B cell (primary cell): ENCODE measurements at regions not wholly inside any gene's neighbourhood (a gene's known extent, or its start where the extent isn't known, plus 50 kb on each side); places are given as distances from the start of the nearest gene placed in this dataset.

Experiments used
- ATAC-seq: fragments of 200-7000 bp; cut with Tn5 transposase; one replicate; pipeline ENCODE4 v1.10.0; 2021; ENCODE audit warnings: low read depth, mild to moderate bottlenecking, moderate number of reproducible peaks, moderate library complexity
- CTCF ChIA-PET: fragments of 350-600 bp; sonication (Branson Sonifier 250); formaldehyde crosslinking; loops from one replicate; lab custom pipeline; 2021; ENCODE audit warnings: antibody characterized with exemption, inconsistent platforms; lab: Charles Lee
- POLR2A ChIA-PET: fragments of 350-600 bp; sonication (Branson Sonifier 250); formaldehyde crosslinking; loops from one replicate; lab custom pipeline; 2021; ENCODE audit warnings: antibody characterized with exemption; lab: Charles Lee
- DNase-seq: peaks from one replicate; pipeline ENCODE4 v3.0.0; 2013
- H2AFZ ChIP-seq: 2 replicates; pipeline ENCODE4 v1.6.1; 2012; ENCODE audit warnings: mild to moderate bottlenecking, low read depth, low read length; ENCODE audit not compliant: insufficient read depth, poor library complexity, severe bottlenecking
- H3K27ac ChIP-seq, 2 donors: 1 replicate in 1 of 2; 2 replicates in 1 of 2; pipeline ENCODE4 v1.5.1; 2012 to 2013; ENCODE audit warnings: low read length in 2 of 2, mild to moderate bottlenecking in 2 of 2, moderate library complexity in 1 of 2
- H3K27me3 ChIP-seq, 4 experiments: fragments of 200-600 bp in 1 of 4; sonication (generic) in 1 of 4; replicated peaks in 1 of 4; 1 replicate in 2 of 4; 2 replicates in 2 of 4; pipeline versions ENCODE4 v1.6.1 to v1.7.0; 2013 to 2016; ENCODE audit warnings: low read length in 3 of 4, mild to moderate bottlenecking in 2 of 4, mixed read lengths in 1 of 4, moderate library complexity in 1 of 4; ENCODE audit not compliant: insufficient read depth in 4 of 4, control insufficient read depth in 3 of 4; ENCODE audit errors: control extremely low read depth in 1 of 4
- H3K36me3 ChIP-seq, 2 experiments: replicated peaks in 1 of 2; 1 replicate in 1 of 2; 2 replicates in 1 of 2; pipeline versions ENCODE4 v1.6.1 to v1.7.1; 2013; ENCODE audit warnings: low read length in 1 of 2; ENCODE audit not compliant: insufficient read depth in 2 of 2, control insufficient read depth in 1 of 2; ENCODE audit errors: control extremely low read depth in 1 of 2, extremely low read depth in 1 of 2
- H3K4me1 ChIP-seq, 2 donors: fragments of 200-600 bp in 1 of 2; sonication (generic) in 1 of 2; 1 replicate in 1 of 2; 2 replicates in 1 of 2; pipeline versions ENCODE4 v1.5.1 to v1.6.1; 2013 to 2017; ENCODE audit warnings: low read length in 2 of 2; ENCODE audit not compliant: control insufficient read depth in 2 of 2, insufficient read depth in 2 of 2
- H3K4me2 ChIP-seq: replicated peaks from 2 replicates; pipeline ENCODE3; 2012; ENCODE audit warnings: mild to moderate bottlenecking, low read depth, low read length; ENCODE audit not compliant: poor library complexity, severe bottlenecking
- H3K4me3 ChIP-seq, 5 experiments: fragments of 200-600 bp in 1 of 5; sonication (generic) in 1 of 5; 1 replicate in 3 of 5; 2 replicates in 2 of 5; pipeline versions ENCODE4 v1.5.1 to v1.7.0; 2011 to 2016; ENCODE audit warnings: low read length in 4 of 5, mild to moderate bottlenecking in 4 of 5, low read depth in 2 of 5, control low read depth in 1 of 5, moderate library complexity in 1 of 5; ENCODE audit not compliant: insufficient read depth in 1 of 5; ENCODE audit errors: control extremely low read depth in 1 of 5, extremely low read depth in 1 of 5
- H3K79me2 ChIP-seq: fragments of 200-600 bp; sonication (generic); one replicate; pipeline ENCODE4 v1.6.0; 2016; ENCODE audit warnings: low read length; ENCODE audit not compliant: control insufficient read depth, insufficient read depth
- H3K9ac ChIP-seq: fragments of 200-600 bp; sonication (generic); 2 replicates; pipeline ENCODE4 v1.6.1; 2017; ENCODE audit warnings: mild to moderate bottlenecking, low read length, moderate library complexity
- H3K9me3 ChIP-seq, 3 donors: one replicate each; pipeline versions ENCODE4 v1.6.1 to v1.7.1; 2013; ENCODE audit warnings: low read length in 2 of 3; ENCODE audit not compliant: control insufficient read depth in 2 of 3, insufficient read depth in 1 of 3; ENCODE audit errors: control extremely low read depth in 1 of 3
- H4K20me1 ChIP-seq: 2 replicates; pipeline ENCODE4 v1.6.0; 2012; ENCODE audit warnings: mild to moderate bottlenecking, low read length; ENCODE audit not compliant: insufficient read depth, control insufficient read depth, poor library complexity, severe bottlenecking
- H3K27ac Mint-ChIP-seq: one replicate; pipeline ENCODE4 v1.8.0; 2021; ENCODE audit warnings: mixed read lengths
- H3K27me3 Mint-ChIP-seq: one replicate; pipeline ENCODE4 v1.8.0; 2021; ENCODE audit warnings: mixed read lengths
- H3K4me1 Mint-ChIP-seq: one replicate; pipeline ENCODE4 v1.8.0; 2021; ENCODE audit warnings: mixed read lengths
- H3K4me3 Mint-ChIP-seq: one replicate; pipeline ENCODE4 v1.8.0; 2021; ENCODE audit warnings: mixed read lengths
- H3K9me3 Mint-ChIP-seq: one replicate; pipeline ENCODE4 v1.8.0; 2022; ENCODE audit warnings: mixed read lengths; ENCODE audit not compliant: insufficient read depth
- EZH2 ChIP-seq: IDR thresholded peaks from 2 replicates; pipeline ENCODE4 v1.6.1; 2012; ENCODE audit warnings: borderline replicate concordance, low read depth, mild to moderate bottlenecking, moderate library complexity, low read length; ENCODE audit not compliant: insufficient read depth, poor library complexity, severe bottlenecking
- WGBS: methylation state at CpG from one replicate; pipeline ENCODE4 v1.1.5; 2013; ENCODE audit warnings: missing lambda C conversion rate; ENCODE audit not compliant: insufficient coverage; 5-methylcytosine and 5-hydroxymethylcytosine counted together
- intact Hi-C: fragments of 100-400 bp; cut with micrococcal nuclease; formaldehyde crosslinking; loops from one replicate; pipeline ENCODE4 v1.10.0; 2022
- TF ChIP-seq, protein P1 (sequence below): fragments of 200-600 bp; IDR thresholded peaks from one replicate; pipeline ENCODE4 v1.8.0; 2022; ENCODE audit warnings: antibody characterized with exemption, mild to moderate bottlenecking

DNA sequence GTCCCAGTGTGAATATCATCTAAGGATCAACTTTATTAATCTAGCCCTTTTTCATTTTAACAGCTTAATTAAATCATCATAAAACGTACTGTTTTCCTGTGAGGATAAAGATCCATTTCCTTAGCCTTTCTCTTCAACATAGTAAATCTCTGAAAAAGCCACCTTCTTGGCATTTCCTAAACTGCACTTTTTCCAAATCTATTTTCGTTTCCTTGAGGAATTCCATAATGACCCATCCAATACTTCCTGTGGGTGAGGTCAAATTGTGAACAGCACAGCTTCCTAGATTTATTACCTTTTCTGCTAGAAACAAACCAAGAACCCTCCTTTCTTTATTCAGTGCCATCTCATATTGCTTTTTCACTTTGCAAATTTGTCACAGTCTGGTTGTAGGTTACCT lies 129.4 kb upstream of the CNTN4 start:
- Mint-ChIP-seq H3K4me3 (no peak overlapping the region), H3K27me3 (no peaks in the 10 kb centered on the region), H3K4me1 (no peaks in the 10 kb centered on the region), H3K9me3 (no peaks in the 10 kb centered on the region), H3K27ac (no peak overlapping the region)
- POLR2A ChIA-PET: no interaction called here
- TF ChIP-seq, protein P1, sequence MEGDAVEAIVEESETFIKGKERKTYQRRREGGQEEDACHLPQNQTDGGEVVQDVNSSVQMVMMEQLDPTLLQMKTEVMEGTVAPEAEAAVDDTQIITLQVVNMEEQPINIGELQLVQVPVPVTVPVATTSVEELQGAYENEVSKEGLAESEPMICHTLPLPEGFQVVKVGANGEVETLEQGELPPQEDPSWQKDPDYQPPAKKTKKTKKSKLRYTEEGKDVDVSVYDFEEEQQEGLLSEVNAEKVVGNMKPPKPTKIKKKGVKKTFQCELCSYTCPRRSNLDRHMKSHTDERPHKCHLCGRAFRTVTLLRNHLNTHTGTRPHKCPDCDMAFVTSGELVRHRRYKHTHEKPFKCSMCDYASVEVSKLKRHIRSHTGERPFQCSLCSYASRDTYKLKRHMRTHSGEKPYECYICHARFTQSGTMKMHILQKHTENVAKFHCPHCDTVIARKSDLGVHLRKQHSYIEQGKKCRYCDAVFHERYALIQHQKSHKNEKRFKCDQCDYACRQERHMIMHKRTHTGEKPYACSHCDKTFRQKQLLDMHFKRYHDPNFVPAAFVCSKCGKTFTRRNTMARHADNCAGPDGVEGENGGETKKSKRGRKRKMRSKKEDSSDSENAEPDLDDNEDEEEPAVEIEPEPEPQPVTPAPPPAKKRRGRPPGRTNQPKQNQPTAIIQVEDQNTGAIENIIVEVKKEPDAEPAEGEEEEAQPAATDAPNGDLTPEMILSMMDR: no peak
- TF ChIP-seq EZH2: no peak
- ATAC-seq: no peak
- no peak for DNase-seq
- 100% methylated on average over 1 of the region's 2 CpGs for WGBS
- intact Hi-C loops: no loop called here
- Histone ChIP-seq H4K20me1 (no peaks in the 10 kb centered on the region), H3K9ac (no peak overlapping the region), H3K4me3 (no peak overlapping the region), H3K4me2 (no peak overlapping the region), H3K79me2 (no peaks in the 10 kb centered on the region), H2AFZ (no peak overlapping the region), H3K27me3 (no peaks in the 10 kb centered on the region), H3K9me3 (no peaks in the 10 kb centered on the region), H3K27ac (no peak overlapping the region), H3K4me1 (no peaks in the 10 kb centered on the region), H3K36me3 (no peaks in the 10 kb centered on the region)
- CTCF ChIA-PET: no interaction called here

DNA sequence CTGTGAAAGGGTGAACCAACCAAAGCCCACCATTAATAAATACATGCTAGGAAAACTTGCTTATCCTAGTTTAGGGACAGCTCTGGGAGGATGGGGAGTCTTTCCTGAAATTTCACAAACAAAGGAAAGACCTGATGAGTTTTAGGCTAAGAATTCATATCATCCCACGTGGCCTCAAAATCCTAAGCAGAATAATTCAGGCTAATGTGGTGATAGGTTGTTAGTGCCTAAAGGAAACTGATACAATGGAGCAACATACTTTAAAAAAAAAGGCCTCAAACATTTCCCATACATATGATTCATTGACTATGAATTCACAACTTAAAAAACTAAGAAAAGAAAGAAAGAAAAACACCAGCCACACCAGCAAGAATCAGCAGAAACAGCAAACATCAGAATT lies 126.9 kb upstream of the CNTN4 start:
- Histone ChIP-seq H3K4me3 (no peak overlapping the region), H2AFZ (no peak overlapping the region), H3K4me1 (no peaks in the 10 kb centered on the region), H3K4me2 (no peak overlapping the region), H3K36me3 (no peaks in the 10 kb centered on the region), H3K9ac (no peak overlapping the region), H4K20me1 (no peaks in the 10 kb centered on the region), H3K27ac (no peak overlapping the region), H3K79me2 (no peaks in the 10 kb centered on the region), H3K27me3 (no peaks in the 10 kb centered on the region), H3K9me3 (no peaks in the 10 kb centered on the region)
- ChIA-PET POLR2A (no interaction called here), CTCF (no interaction called here)
- WGBS: no CpG with 5 or more reads among the region's 1 CpG
- no peak for ATAC-seq
- Mint-ChIP-seq H3K27me3 (no peaks in the 10 kb centered on the region), H3K9me3 (peaks cover 2% of the 10 kb centered on the region), H3K4me1 (no peaks in the 10 kb centered on the region), H3K4me3 (no peak overlapping the region), H3K27ac (no peak overlapping the region)
- no peak for DNase-seq
- intact Hi-C loops: no loop called here
- TF ChIP-seq, protein P1: no peak
- no peak for TF ChIP-seq EZH2
